GM20431 (cell line): ENCODE measurements at regions not wholly inside any gene's neighbourhood (a gene's known extent, or its start where the extent isn't known, plus 50 kb on each side); places are given as distances from the start of the nearest gene placed in this dataset.
"Not testable (repeated sequence)": the region's sequence is repeated elsewhere in the genome, so short reads cannot be mapped to it uniquely, and the experiment has no call there.

Experiments
- in situ Hi-C: fragments of 300-500 bp; cut with MseI, MboI; formaldehyde crosslinking; loops from one replicate; pipeline ENCODE4 v1.15.0; 2020; ENCODE audit warnings: low sequenced_read_pairs; ENCODE audit not compliant: unreplicated experiment

DNA sequence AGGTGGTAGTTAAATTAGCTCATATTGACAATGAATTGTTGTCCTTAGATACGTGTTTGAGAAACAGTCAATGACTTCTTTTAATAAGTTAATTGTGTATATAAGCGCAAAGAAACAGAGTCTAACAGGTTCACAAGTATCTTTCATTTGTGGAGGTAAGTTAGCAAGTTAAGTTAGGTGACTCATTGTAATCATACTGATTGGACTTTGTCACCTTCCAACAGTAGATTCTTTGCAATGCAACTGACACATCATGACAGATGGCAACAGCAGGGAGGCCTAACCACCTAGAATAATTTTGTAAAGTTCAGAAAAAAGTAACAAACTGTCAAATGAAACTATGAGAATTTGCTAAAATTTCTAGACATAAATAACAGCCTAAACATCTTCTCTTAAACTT lies 207.6 kb upstream of the PITX2 start:
- in situ Hi-C loops: no loop called here

DNA sequence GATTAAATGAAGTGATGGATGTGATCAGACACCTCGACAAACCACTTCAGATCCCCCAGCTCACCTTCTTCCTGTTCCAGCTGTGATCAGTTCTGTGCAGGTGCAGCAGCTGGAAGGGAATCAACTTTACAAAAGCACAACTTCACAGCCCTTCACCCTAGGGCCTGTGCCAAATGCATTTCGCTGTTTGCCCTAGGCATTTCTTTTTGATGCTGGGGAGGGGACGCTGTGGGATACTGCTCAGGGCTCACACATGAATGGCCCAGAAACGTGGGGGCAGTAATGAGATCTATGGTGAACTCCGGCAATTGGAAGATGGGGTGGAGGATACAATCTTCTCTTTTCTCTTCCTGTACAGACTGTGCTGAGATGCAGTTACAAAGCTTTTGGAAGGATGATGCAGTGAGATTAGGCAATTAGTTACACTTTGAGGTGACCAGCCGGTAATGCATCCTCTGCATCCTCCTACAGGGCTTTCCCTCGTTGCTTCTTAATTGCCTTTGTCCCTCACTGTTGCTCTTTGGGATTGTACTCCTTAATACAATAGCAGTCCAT lies 215.1 kb upstream of the PITX2 start:
- in situ Hi-C loops: no loop called here

DNA sequence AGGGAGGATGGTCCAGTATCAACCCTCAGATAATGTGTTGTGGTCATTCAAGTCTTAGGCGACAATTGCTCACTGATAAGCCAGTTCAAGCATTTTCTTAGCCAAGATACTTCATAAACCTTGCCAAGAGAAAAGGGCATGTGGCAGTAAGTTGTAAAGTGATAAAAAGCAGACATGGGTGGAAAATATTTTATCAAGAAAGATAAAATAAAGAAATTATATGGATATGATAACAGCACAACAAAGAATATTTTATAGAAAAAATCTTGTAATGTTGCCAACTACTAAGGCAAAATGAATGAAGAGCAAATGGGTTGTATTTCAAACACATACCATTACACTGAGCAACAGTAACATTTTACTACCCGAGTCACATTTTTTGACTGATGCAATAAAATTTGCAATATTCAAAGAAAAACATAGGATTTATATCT lies 217.4 kb upstream of the PITX2 start:
- in situ Hi-C loops: no loop called here

DNA sequence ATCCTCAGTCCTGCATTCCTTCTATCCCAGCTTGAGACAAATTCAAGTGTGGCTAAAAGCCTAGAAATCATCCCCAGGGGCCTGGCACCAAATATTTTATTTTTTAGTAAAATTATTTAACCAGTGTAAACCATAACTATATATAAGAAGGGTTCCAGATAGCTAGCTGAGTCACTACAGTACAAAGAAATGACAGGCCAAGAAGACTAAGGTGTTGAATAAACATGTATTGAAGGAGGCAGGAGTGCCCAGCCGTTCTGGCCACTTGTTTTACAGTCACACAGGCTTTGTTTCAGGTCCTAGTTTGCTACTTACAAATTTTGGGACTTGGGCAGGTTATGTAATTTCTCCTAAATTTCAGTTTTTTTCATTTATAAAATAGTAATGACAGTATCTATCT lies 225.9 kb upstream of the PITX2 start:
- in situ Hi-C loops: no loop called here

DNA sequence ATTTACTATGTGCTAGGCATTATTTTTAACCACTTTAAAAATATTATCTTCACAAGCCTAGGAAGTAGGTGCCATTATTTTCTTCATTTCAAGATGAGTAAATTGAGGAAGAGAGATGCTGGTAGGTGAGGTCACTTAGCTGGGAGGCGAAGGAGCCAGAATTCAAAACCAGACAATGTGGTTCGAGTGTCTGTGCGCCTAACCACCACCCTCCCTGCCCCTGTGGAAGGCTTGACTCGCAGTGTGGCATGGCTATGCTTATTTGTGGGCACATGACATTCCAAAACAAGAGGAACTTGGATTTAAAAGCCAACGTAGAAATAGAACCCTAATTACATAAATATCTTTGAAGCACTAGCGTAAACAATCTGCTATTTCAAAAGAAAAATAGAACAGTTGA lies 226.6 kb upstream of the PITX2 start:
- in situ Hi-C loops: no loop called here

DNA sequence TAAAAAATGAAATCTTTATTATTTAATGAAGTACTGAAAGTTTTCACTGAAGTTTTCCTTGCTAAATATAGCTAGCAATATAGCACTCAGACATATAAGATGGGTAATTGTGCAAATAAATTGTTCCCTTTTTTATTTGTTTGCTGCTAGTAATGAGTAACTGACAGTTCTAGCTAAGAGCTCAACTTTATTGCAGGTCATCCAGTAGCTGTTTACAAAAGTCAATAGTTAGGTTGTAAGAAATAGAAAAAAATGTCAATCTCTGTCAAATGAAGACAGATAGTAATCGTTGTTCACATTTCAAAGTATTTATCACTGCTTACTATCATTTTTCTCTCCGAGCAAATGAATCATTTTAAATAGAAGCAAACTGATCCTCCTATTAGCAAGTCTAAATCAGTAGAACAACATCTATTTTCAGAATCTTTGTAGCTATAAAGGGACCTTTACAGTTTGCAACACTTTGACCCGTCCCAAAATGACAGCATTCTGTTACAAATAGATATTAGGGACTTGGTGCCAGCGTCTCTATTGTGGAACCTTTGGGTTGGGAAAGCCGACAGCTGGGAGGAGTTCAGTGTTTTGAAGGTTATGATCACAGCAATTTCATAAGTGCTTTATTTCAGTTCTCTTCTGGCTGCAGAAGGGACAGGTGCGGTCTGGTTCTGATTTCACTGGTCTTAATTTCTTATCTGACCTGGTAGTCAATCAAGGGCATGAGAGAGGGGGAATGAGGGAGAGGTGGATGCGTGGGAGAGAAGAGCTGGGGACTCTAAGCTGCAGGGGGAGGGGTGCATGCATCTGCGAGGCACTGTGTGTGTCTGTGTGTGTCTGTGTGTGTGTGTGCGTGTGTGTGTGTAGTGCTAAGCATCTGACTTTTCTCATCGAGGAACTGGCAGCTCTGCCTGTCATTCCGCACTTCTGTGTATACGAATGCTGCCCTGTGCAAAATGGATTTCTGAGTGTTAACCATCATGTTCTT lies 227.9 kb upstream of the PITX2 start:
- in situ Hi-C loops: no loop called here

DNA sequence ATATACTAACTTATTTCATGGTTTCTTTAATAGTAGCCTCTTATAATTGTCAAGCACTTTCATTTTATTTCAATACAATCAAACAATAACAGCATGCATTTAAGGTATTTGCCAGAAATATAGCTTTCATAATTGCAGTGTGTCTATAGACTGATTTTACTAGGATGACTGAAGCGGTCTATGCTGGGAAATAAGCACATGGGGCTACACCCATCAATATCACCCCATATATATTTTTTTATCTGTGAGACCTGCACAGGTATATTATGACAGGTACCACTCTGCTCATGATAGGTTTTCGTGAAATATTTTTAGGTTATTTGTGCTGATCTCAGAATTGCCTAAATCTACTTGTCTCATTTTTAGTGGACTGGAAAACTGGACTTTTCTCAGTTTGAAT lies 229.1 kb upstream of the PITX2 start:
- in situ Hi-C loops: no loop called here

DNA sequence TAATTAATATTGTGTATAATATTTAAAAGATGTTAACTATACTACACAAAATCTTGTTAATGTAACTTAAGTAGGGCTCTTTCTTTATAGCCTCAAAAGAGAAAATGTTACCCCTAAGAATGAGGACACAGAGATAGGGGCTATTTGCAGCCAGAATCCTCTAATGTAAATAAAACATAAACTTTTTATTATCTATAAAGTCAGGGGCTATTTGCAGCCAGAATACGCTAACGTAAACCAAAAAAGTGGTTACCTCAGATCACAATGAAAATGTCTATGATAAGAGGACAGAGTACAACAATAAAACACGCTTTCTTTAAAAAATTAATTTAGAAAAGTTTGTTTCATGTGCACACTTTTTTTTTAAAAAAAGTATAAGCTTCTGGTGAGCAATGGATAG lies 229.9 kb upstream of the PITX2 start:
- in situ Hi-C loops: no loop called here

DNA sequence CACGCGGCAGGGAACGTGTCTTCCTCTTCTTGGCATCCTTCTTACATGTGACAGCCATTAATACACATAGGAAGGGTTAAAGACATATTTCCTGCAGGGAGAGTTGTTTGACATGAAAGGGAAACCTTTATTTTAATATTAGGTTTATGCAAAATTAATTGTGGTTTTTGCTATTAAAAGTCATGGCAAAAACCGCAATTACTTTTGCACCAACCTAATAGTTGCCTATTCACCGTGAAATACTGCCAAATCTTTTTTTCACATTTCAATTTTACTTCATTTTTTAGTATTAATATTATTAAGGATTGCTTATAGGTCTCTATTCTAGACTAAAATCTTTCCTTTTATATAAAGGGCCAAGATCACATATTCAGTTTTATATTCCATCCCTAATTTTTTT lies 230.4 kb upstream of the PITX2 start:
- in situ Hi-C loops: no loop called here

DNA sequence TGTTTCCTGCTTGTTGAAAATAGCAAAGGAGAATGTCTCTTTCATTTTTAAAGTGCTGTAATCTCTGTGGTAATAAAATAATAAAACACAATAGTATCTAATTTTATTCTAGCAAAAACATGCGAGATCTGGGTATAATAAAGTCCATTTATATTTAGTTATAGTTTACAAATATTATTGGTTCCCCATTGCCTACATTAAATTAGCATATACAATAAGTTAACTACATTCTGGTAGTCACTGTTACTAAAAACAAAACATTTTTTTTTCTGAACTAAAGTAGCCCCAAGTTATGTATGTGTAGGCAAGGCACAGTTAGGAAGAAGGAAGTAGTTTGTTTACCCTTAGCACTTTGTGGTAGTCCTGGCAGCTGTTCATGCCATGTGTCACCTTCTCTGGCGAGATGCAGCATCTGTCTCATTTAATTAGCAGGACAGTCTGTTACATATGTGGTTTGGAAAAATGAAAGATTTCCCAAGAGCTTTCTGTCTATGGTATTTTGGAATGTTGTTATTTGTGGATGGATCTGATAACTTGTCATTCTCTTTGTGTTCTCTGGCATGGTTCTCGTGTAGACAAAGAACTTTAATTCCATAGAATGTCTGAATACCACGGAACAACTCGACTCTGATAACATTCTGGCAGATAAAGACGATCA lies 231.3 kb upstream of the PITX2 start:
- in situ Hi-C loops: no loop called here

DNA sequence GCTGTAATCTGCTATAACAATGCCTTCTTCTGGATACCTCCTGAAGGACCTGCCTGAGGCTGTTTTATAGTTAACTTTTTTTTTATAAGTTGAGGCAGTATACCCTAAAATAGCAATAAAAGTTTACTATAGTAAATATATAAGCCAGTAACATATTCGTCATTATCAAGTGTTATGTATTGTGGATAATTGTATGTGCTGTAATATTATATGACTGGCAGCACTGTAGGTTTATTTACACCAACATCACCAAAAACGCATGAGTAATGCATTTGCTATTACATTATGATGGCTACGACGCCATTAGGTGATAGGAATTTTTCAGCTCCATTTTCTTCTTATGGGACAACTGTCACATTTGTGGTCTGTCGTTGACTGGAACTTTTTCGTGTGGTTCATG lies 237.2 kb upstream of the PITX2 start:
- in situ Hi-C loops: no loop called here

DNA sequence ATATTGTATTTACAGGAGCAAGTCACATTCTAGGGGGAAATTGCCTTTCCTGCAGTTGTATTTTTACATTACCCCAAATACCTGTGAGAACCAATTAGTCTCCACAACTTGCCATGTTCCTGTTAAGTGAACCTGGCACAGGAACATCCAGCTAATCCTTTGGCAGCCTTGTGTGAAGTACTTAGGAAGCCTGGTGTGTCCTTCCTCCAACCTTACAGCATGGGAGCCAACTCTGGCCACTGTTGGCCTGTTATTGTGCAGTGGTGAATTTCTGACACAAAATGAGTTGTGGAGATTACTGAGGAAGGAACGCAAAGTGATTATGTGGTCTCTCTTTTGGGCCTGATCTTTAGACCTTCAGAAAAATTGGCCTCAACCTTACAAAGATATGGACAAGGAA lies 238.0 kb upstream of the PITX2 start:
- in situ Hi-C loops: no loop called here

DNA sequence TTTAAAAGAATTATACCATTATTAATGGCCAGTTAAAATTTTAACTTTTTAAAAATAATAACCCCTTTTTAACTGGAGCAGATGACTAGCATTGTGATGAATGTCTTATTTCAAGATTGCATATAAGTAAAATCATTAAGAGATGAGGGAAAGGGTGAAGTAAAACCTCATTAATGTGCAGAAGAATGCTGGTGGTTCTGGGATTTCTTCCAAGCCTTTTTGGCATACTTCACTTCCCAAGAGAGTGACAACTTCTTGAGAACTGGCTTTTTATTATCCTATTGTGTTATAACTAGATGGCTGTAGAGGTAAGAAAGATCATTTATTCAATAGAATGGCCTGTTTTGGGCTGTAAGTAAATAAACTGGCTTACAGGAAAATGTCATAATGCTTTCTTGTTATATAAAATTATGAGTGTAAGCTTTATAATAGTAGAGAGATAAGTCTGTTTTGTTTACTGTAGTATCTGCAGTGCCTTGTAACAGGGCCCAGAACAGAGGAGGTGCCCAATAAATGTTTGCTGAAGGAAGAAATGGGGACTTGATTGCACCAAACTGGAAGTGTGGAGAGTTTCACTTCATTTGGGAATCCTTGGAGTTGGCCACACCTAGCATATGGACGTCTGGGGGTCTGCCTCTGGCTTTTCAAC lies 242.9 kb upstream of the PITX2 start:
- in situ Hi-C loops: no loop called here

DNA sequence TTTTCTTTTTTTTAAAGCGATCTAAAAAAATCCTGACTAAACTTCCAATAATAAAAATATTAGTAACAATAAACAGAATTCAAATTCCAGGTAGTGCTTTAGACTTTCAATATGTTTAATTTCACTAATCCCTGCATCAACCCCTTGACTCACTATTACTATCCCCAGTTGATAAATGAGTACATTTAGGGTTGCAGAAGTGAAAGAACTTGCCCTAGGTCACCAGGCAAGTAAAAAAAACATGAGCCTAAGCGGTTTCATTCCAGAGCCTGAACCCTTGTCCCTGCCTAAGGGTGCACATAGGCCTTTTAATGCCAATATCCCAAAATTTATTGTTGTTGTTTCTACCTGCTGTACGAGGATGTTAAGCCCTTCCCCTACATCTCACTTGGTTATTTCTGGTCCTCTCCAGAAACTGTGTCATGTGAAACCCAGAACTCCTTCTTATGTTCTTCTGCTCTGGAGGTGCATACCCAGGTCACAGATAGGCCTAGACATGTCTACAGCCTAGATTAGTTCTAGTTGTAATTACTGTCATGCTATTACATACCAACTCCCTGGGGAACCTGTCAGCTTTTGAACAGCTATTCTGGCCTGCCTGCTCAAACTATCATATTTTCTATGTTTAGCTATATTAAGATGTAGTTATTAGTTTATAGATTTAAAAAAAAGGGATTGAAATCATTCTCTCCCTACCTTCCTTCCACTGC lies 244.5 kb upstream of the PITX2 start:
- in situ Hi-C loops: no loop called here

DNA sequence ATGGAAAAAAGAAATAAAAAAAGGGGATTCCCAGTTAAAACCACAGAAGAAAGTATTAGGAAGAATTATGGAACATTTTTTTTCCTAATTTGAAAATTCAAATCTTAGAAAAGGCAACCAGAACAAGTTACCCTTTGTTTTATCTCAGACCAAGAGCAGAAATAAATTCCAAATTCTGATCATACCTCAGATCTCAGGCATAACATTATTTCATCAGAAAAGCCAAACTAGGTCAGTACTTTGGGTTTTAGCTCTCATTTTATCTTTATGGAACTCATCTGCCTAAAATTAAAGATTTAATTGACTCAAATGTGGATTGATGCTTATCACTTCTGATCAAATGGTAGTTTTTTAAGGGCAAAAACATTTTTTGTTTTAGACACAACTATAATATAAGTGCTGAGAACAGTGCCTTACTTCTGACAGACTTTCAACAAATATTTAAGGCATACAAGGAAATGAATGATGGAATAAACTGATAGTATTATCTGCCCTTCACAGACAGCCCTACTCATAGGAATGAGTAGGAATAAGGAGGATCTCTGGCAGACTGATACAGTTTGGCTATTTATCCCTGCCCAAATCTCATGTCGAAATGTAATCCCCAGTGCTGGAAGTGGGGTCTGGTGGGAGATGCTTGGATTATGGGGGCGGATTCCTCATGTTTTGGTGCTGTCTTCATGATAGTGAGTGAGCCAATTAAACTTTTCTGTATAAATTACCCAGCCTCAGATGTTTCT lies 245.3 kb upstream of the PITX2 start:
- in situ Hi-C loops: no loop called here

DNA sequence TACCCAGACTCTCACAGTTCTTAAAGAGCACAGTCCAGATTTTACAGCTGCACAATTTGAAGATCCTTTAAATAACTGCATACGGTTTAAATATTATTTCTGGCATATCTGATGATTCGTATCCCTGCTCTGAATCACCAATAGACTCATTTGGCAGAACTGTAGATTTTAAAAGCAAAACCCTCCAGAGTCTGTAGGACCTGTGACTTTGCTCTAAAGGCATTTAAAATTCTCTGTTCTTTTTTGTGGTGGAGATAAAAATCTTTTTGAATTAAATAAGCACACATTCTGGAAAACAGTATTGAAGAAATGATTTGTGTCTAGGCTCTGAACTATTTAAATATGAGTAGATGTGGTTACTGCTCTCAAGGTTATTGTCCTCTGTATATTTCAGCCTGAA lies 246.2 kb upstream of the PITX2 start:
- in situ Hi-C loops: no loop called here

DNA sequence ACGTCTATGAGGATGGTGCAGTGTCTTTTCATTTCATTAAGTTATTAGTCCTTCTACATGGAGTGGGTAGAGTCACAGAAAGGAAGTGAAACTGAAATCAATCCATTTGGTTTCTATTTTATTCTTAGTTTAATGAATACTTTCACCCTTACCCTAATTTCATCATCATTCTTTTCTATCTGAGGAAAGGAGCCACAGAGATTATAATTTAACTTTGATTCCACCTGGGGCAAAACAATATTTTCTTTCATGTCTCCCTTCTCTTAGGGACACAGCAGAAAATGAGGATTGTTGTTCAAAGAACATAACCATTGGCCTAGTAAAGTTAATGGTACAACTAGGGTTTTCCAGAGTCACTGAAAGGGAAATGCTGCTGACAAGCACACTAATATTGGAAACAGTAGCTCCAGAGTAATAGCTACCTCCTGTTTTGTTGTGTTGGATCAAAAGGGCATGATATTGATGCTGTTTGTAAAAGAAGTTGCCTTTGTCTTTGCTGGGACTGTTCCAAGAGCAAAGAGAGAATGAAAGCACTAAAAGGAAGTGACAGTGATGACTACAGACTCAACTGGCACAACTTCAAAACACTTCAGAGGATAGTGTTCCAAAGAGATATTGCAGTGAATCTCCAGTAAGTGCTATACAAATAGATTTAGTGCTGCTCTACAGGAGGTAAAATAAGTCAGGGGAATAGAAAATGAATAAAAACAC lies 247.1 kb upstream of the PITX2 start:
- in situ Hi-C loops: no loop called here

DNA sequence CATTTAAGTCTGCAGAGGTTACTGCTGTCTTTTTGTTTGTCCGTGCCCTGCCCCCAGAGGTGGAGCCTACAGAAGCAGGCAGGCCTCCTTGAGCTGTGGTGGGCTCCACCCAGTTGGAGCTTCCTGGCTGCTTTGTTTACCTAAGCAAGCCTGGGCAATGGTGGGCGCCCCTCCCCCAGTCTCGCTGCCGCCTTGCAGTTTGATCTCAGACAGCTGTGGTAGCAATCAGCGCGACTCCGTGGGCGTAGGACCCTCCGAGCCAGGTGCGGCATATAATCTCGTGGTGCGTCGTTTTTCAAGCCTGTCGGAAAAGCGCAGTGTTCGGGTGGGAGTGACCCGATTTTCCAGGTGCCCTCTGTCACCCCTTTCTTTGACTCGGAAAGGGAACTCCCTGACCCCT lies 253.3 kb upstream of the PITX2 start:
- in situ Hi-C loops: not testable (repeated sequence)

DNA sequence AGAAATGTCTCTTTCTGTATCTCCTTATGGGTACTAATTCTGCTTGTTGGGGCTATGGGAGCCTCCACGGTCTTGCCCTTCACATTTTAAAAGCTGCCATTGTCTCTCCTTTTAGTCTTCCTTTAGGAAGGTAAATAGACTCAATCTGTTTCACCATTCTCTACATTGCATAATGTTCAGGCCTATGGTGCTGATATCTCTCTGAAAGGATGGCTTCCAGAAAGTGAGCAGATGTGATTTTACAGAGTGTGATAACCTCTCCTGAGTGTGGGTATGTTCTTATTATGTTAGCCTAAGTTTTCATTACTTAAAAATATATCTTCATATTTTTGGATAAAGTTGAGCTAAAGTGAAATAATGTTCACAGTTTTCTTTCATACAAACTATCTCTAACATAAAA lies 254.0 kb upstream of the PITX2 start:
- in situ Hi-C loops: no loop called here
